Right atrium auricular region (tissue), 2 donors: ENCODE measurements at regions not wholly inside any gene's neighbourhood (a gene's known extent, or its start where the extent isn't known, plus 50 kb on each side); places are given as distances from the start of the nearest gene placed in this dataset.
A peak's percentile ranks its signal among the peaks of the same experiment; 100 is the strongest.

Experiments used
- DNase-seq: peaks from one replicate; pipeline ENCODE4 v3.0.0-alpha.2; 2019; ENCODE audit warnings: low spot score
- H3K27ac ChIP-seq, 2 donors: fragments of 200-600 bp; sonication (generic); 1 replicate in 1 of 2; 2 replicates in 1 of 2; pipeline ENCODE4 v1.5.1; 2016 to 2019
- H3K27me3 ChIP-seq, 2 donors: fragments of 200-600 bp; sonication (generic); one replicate each; pipeline versions ENCODE4 v1.5.1 to v1.6.0; 2017 to 2019
- H3K36me3 ChIP-seq: fragments of 200-600 bp; sonication (generic); one replicate; pipeline ENCODE4 v1.5.1; 2016
- H3K4me1 ChIP-seq, 2 donors: fragments of 200-600 bp; sonication (generic); one replicate each; pipeline versions ENCODE4 v1.5.1 to v1.6.0; 2017 to 2019
- H3K4me3 ChIP-seq, 2 donors: fragments of 200-600 bp; sonication (generic); 1 replicate in 1 of 2; 2 replicates in 1 of 2; pipeline ENCODE4 v1.5.1; 2017 to 2019; ENCODE audit warnings: mild to moderate bottlenecking in 1 of 2, moderate library complexity in 1 of 2
- H3K9me3 ChIP-seq, 2 donors: fragments of 200-600 bp; sonication (generic); one replicate each; pipeline ENCODE4 v1.5.1; 2019
- CTCF ChIP-seq, 2 donors: fragments of 200-600 bp; sonication (generic); IDR thresholded peaks; one replicate each; pipeline ENCODE4 v1.5.1; 2019; ENCODE audit warnings: antibody characterized with exemption in 2 of 2

GRCh38 chr5:126369995-126370731 lies 53.0 kb upstream of the GRAMD2B start:
- H3K27me3 ChIP-seq, result no peaks in the 10 kb centered on the region
- no peak for DNase-seq
- no peaks in the 10 kb centered on the region for H3K9me3 ChIP-seq
- TF ChIP-seq CTCF (IDR thresholded peaks at IDR 0.05), result no peak
- no peak overlapping the region for H3K4me3 ChIP-seq
- no peaks in the 10 kb centered on the region for H3K36me3 ChIP-seq
- peak overlapping the region in 1 of 2 donors; percentile 18 for H3K27ac ChIP-seq
- H3K4me1 ChIP-seq, result peaks cover 0 to 4% of the 10 kb centered on the region in 2 donors

GRCh38 chr5:126370796-126371718 lies 52.2 kb upstream of the GRAMD2B start:
- no peak overlapping the region for H3K4me3 ChIP-seq
- no peaks in the 10 kb centered on the region for H3K36me3 ChIP-seq
- H3K27me3 ChIP-seq, result no peaks in the 10 kb centered on the region
- no peak for DNase-seq
- peaks cover 0 to 4% of the 10 kb centered on the region in 2 donors for H3K4me1 ChIP-seq
- H3K27ac ChIP-seq, result no peak overlapping the region
- TF ChIP-seq CTCF (IDR thresholded peaks at IDR 0.05), result no peak
- H3K9me3 ChIP-seq, result no peaks in the 10 kb centered on the region

- Histone ChIP-seq H3K27me3 (no peaks in the 10 kb centered on the region), H3K9me3 (no peaks in the 10 kb centered on the region), H3K27ac (no peak overlapping the region), H3K36me3 (no peaks in the 10 kb centered on the region), H3K4me1 (peaks cover 0 to 4% of the 10 kb centered on the region in 2 donors), H3K4me3 (no peak overlapping the region)
- no peak for TF ChIP-seq CTCF (IDR thresholded peaks at IDR 0.05)
- DNase-seq, result no peak
These were observed 49.7 kb upstream of the GRAMD2B start for GRCh38 chr5:126373375-126374108.
